ENCODE measurements at regions not wholly inside any gene's neighbourhood (a gene's known extent, or its start where the extent isn't known, plus 50 kb on each side); places are given as distances from the start of the nearest gene placed in this dataset.

GRCh38 chr17:69856946-69857345 lies 218.1 kb upstream of the KCNJ16 start:
- H3K4me1 ChIP-seq (ENCODE audit: control insufficient read depth in 1 of 2, insufficient read depth in 2 of 2, low read depth in 1 of 2, low read length in 1 of 2): peaks cover 0 to 5% of the 10 kb centered on the region in 2 experiments; a peak in 1 of 4 replicates
- DNase-seq: no peak
- no peak overlapping the region for H2AFZ ChIP-seq (ENCODE audit: low read depth)
- H3K27me3 ChIP-seq (ENCODE audit: insufficient read depth): no peaks in the 10 kb centered on the region
- H3K9me3 ChIP-seq: peaks cover 10% of the 10 kb centered on the region; the same call in 1 of the 2 replicates
- no peak for TF ChIP-seq GATA2 (CRISPR knock-in tag; IDR thresholded peaks at IDR 0.05)
- TF ChIP-seq NFIC (IDR thresholded peaks at IDR 0.05; ENCODE audit: borderline replicate concordance): no peak
- no peak for TF ChIP-seq PBX3 (IDR thresholded peaks at IDR 0.05)
- TF ChIP-seq EP300 (IDR thresholded peaks at IDR 0.05; ENCODE audit: borderline replicate concordance in 1 of 2, low read depth in 1 of 2, low read length in 1 of 2): no peak
- no peak for TF ChIP-seq SIN3A (IDR thresholded peaks at IDR 0.05; ENCODE audit: borderline replicate concordance, low read depth, low read length)
- no peak for TF ChIP-seq NRF1 (IDR thresholded peaks at IDR 0.05; ENCODE audit: low read depth, low read length)
- TF ChIP-seq RCOR1 (IDR thresholded peaks at IDR 0.05; ENCODE audit: low read length): no peak
- no peak for TF ChIP-seq MXI1 (IDR thresholded peaks at IDR 0.05; ENCODE audit: low read depth, low read length)
- peaks cover 7% of the 10 kb centered on the region for H3F3A ChIP-seq (replicated peaks; ENCODE audit: insufficient read depth)
- H3K4me2 ChIP-seq: no peak overlapping the region
- H3K9me2 ChIP-seq: no peaks in the 10 kb centered on the region
- no peaks in the 10 kb centered on the region for H4K20me1 ChIP-seq (ENCODE audit: insufficient read depth)
- H3K36me3 ChIP-seq (replicated peaks in 1 of 2; ENCODE audit: control insufficient read depth in 1 of 2, insufficient read depth in 2 of 2, low read length in 1 of 2): no peaks in the 10 kb centered on the region
- WGBS (ENCODE audit: low lambda C conversion rate): 24% methylated on average over 1 of the region's 1 CpG
- no peak overlapping the region for H3K9ac ChIP-seq
- POLR2A ChIA-PET: no interaction called here
- H3K27ac ChIP-seq (ENCODE audit: low read depth in 2 of 2, low read length in 1 of 2): no peak overlapping the region
- no peaks in the 10 kb centered on the region for H3K79me2 ChIP-seq (ENCODE audit: insufficient read depth)
- no peak overlapping the region for H3K4me3 ChIP-seq (ENCODE audit: low read depth in 2 of 2, low read length in 1 of 2)
- CTCF ChIA-PET: interaction anchor here (0.6 to 0.9 kb wide), 2 partner anchors 8 to 592 kb away, joined by 3 to 4 read pairs; no protein-coding TSS in a partner anchor

- H3K4me2 ChIP-seq: no peak overlapping the region
These were observed 217.6 kb upstream of the KCNJ16 start for GRCh38 chr17:69857412-69857835.

GRCh38 chr17:69858460-69858859 lies 216.6 kb upstream of the KCNJ16 start:
- POLR2A ChIA-PET: no interaction called here
- H3K27me3 ChIP-seq (ENCODE audit: insufficient read depth): no peaks in the 10 kb centered on the region
- H3K9me2 ChIP-seq: no peaks in the 10 kb centered on the region
- no peak for DNase-seq
- H4K20me1 ChIP-seq (ENCODE audit: insufficient read depth): no peaks in the 10 kb centered on the region
- no peaks in the 10 kb centered on the region for H3K36me3 ChIP-seq (replicated peaks in 1 of 2; ENCODE audit: control insufficient read depth in 1 of 2, insufficient read depth in 2 of 2, low read length in 1 of 2)
- WGBS (ENCODE audit: low lambda C conversion rate): 54% methylated on average over 3 of the region's 3 CpGs
- CTCF ChIA-PET: no interaction called here
- no peak overlapping the region for H2AFZ ChIP-seq (ENCODE audit: low read depth)
- H3K79me2 ChIP-seq (ENCODE audit: insufficient read depth): no peaks in the 10 kb centered on the region
- H3K4me3 ChIP-seq (ENCODE audit: low read depth in 2 of 2, low read length in 1 of 2): no peak overlapping the region
- H3K9ac ChIP-seq: no peak overlapping the region
- peaks cover 0 to 5% of the 10 kb centered on the region in 2 experiments; a peak in 1 of 4 replicates for H3K4me1 ChIP-seq (ENCODE audit: control insufficient read depth in 1 of 2, insufficient read depth in 2 of 2, low read depth in 1 of 2, low read length in 1 of 2)
- H3K9me3 ChIP-seq: peaks cover 10% of the 10 kb centered on the region; the same call in 1 of the 2 replicates
- H3K4me2 ChIP-seq: no peak overlapping the region
- H3F3A ChIP-seq (replicated peaks; ENCODE audit: insufficient read depth): peaks cover 7% of the 10 kb centered on the region
- no peak overlapping the region for H3K27ac ChIP-seq (ENCODE audit: low read depth in 2 of 2, low read length in 1 of 2)
- TF ChIP-seq JUND (IDR thresholded peaks at IDR 0.05): no peak
- no peak for TF ChIP-seq MXI1 (IDR thresholded peaks at IDR 0.05; ENCODE audit: low read depth, low read length)
- no peak for TF ChIP-seq USF1 (IDR thresholded peaks at IDR 0.05; ENCODE audit: borderline replicate concordance, low read depth)
- no peak for TF ChIP-seq PBX3 (IDR thresholded peaks at IDR 0.05)
- no peak for TF ChIP-seq YY1 (IDR thresholded peaks at IDR 0.05; ENCODE audit: low read depth)
- TF ChIP-seq TCF12 (IDR thresholded peaks at IDR 0.05): no peak
- no peak for TF ChIP-seq RAD21 (IDR thresholded peaks at IDR 0.05; ENCODE audit: low read length)
- TF ChIP-seq EP300 (IDR thresholded peaks at IDR 0.05; ENCODE audit: borderline replicate concordance in 1 of 2, low read depth in 1 of 2, low read length in 1 of 2): no peak
- TF ChIP-seq ZBTB33 (IDR thresholded peaks at IDR 0.05; ENCODE audit: borderline replicate concordance, low read depth): no peak
- no peak for TF ChIP-seq POLR2AphosphoS5 (IDR thresholded peaks at IDR 0.05; ENCODE audit: low read depth, low read length)

More at GRCh38 chr17:69857412-69857835, 217.6 kb upstream of the KCNJ16 start:
- Histone ChIP-seq H2AFZ (ENCODE audit: low read depth) (no peak overlapping the region), H3K9me3 (peaks cover 10% of the 10 kb centered on the region; the same call in 1 of the 2 replicates), H4K20me1 (ENCODE audit: insufficient read depth) (no peaks in the 10 kb centered on the region), H3K36me3 (replicated peaks in 1 of 2; ENCODE audit: control insufficient read depth in 1 of 2, insufficient read depth in 2 of 2, low read length in 1 of 2) (no peaks in the 10 kb centered on the region), H3K9ac (no peak overlapping the region), H3K9me2 (no peaks in the 10 kb centered on the region), H3K27me3 (ENCODE audit: insufficient read depth) (no peaks in the 10 kb centered on the region), H3K4me3 (ENCODE audit: low read depth in 2 of 2, low read length in 1 of 2) (no peak overlapping the region), H3F3A (replicated peaks; ENCODE audit: insufficient read depth) (peaks cover 7% of the 10 kb centered on the region), H3K27ac (ENCODE audit: low read depth in 2 of 2, low read length in 1 of 2) (no peak overlapping the region), H3K79me2 (ENCODE audit: insufficient read depth) (no peaks in the 10 kb centered on the region), H3K4me1 (ENCODE audit: control insufficient read depth in 1 of 2, insufficient read depth in 2 of 2, low read depth in 1 of 2, low read length in 1 of 2) (peaks cover 0 to 5% of the 10 kb centered on the region in 2 experiments; a peak in 1 of 4 replicates)
- DNase-seq: no peak
- TF ChIP-seq POLR2AphosphoS5 (IDR thresholded peaks at IDR 0.05; ENCODE audit: low read depth, low read length) (no peak), TCF12 (IDR thresholded peaks at IDR 0.05) (peak; percentile 40), YY1 (IDR thresholded peaks at IDR 0.05; ENCODE audit: low read depth) (no peak), NFIC (IDR thresholded peaks at IDR 0.05; ENCODE audit: borderline replicate concordance) (peak; percentile 28), JUND (IDR thresholded peaks at IDR 0.05) (0 out of 2 replicates have a peak, but pooled peaks have one; percentile 42), SIN3A (IDR thresholded peaks at IDR 0.05; ENCODE audit: borderline replicate concordance, low read depth, low read length) (no peak)
- CTCF ChIA-PET: interaction anchor here (0.9 kb wide), 1 partner anchor 9 kb away, joined by 4 read pairs; no protein-coding TSS in a partner anchor
- POLR2A ChIA-PET: no interaction called here

Measured in SK-N-SH (cell line).